ENCODE measurements at regions not wholly inside any gene's neighbourhood (a gene's known extent, or its start where the extent isn't known, plus 50 kb on each side); places are given as distances from the start of the nearest gene placed in this dataset.

DNA sequence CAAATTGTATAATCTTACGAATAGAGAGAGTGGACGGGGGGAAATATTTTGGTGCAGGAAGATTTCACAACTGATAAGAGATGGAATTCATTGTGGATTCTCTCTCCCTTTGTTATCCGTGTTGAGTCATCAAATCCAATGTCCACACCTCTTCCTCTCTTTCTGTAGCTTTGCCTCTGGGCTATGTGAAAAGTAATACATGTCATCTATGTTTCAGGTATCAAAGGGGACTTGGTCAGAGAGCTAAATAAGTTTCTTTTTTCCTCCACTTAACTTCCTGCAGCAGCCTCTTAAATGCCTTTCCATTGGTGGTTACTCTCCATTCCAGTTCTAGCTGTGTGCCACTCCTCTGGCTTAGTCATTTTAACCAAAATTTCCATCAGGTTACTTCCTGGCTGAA is 169.3 kb upstream of the NXPH2 start:
- TF ChIP-seq JUND (IDR thresholded peaks at IDR 0.05) (no peak), RXRA (IDR thresholded peaks at IDR 0.05) (no peak), GABPA (IDR thresholded peaks at IDR 0.05 in 1 of 2, conservative IDR thresholded peaks at IDR 0.05 in 1 of 2) (no peak), FOXA1 (IDR thresholded peaks at IDR 0.05) (no peak), YY1 (IDR thresholded peaks at IDR 0.05) (no peak)
- TF ChIP-seq, protein P1, sequence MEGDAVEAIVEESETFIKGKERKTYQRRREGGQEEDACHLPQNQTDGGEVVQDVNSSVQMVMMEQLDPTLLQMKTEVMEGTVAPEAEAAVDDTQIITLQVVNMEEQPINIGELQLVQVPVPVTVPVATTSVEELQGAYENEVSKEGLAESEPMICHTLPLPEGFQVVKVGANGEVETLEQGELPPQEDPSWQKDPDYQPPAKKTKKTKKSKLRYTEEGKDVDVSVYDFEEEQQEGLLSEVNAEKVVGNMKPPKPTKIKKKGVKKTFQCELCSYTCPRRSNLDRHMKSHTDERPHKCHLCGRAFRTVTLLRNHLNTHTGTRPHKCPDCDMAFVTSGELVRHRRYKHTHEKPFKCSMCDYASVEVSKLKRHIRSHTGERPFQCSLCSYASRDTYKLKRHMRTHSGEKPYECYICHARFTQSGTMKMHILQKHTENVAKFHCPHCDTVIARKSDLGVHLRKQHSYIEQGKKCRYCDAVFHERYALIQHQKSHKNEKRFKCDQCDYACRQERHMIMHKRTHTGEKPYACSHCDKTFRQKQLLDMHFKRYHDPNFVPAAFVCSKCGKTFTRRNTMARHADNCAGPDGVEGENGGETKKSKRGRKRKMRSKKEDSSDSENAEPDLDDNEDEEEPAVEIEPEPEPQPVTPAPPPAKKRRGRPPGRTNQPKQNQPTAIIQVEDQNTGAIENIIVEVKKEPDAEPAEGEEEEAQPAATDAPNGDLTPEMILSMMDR (IDR thresholded peaks at IDR 0.05; ENCODE audit: low read depth, low read length, missing input control), result no peak
- TF ChIP-seq, protein P2, sequence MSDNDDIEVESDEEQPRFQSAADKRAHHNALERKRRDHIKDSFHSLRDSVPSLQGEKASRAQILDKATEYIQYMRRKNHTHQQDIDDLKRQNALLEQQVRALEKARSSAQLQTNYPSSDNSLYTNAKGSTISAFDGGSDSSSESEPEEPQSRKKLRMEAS (IDR thresholded peaks at IDR 0.05), result no peak
- TF ChIP-seq, protein P3, sequence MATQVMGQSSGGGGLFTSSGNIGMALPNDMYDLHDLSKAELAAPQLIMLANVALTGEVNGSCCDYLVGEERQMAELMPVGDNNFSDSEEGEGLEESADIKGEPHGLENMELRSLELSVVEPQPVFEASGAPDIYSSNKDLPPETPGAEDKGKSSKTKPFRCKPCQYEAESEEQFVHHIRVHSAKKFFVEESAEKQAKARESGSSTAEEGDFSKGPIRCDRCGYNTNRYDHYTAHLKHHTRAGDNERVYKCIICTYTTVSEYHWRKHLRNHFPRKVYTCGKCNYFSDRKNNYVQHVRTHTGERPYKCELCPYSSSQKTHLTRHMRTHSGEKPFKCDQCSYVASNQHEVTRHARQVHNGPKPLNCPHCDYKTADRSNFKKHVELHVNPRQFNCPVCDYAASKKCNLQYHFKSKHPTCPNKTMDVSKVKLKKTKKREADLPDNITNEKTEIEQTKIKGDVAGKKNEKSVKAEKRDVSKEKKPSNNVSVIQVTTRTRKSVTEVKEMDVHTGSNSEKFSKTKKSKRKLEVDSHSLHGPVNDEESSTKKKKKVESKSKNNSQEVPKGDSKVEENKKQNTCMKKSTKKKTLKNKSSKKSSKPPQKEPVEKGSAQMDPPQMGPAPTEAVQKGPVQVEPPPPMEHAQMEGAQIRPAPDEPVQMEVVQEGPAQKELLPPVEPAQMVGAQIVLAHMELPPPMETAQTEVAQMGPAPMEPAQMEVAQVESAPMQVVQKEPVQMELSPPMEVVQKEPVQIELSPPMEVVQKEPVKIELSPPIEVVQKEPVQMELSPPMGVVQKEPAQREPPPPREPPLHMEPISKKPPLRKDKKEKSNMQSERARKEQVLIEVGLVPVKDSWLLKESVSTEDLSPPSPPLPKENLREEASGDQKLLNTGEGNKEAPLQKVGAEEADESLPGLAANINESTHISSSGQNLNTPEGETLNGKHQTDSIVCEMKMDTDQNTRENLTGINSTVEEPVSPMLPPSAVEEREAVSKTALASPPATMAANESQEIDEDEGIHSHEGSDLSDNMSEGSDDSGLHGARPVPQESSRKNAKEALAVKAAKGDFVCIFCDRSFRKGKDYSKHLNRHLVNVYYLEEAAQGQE (IDR thresholded peaks at IDR 0.05), result no peak
- TF ChIP-seq, protein P4, sequence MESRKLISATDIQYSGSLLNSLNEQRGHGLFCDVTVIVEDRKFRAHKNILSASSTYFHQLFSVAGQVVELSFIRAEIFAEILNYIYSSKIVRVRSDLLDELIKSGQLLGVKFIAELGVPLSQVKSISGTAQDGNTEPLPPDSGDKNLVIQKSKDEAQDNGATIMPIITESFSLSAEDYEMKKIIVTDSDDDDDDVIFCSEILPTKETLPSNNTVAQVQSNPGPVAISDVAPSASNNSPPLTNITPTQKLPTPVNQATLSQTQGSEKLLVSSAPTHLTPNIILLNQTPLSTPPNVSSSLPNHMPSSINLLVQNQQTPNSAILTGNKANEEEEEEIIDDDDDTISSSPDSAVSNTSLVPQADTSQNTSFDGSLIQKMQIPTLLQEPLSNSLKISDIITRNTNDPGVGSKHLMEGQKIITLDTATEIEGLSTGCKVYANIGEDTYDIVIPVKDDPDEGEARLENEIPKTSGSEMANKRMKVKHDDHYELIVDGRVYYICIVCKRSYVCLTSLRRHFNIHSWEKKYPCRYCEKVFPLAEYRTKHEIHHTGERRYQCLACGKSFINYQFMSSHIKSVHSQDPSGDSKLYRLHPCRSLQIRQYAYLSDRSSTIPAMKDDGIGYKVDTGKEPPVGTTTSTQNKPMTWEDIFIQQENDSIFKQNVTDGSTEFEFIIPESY (IDR thresholded peaks at IDR 0.05), result no peak
- TF ChIP-seq, protein P5, sequence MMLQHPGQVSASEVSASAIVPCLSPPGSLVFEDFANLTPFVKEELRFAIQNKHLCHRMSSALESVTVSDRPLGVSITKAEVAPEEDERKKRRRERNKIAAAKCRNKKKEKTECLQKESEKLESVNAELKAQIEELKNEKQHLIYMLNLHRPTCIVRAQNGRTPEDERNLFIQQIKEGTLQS (IDR thresholded peaks at IDR 0.05), result no peak

Data from liver (tissue), 3 donors.